Endothelial cell (in vitro differentiated cells): ENCODE measurements at regions not wholly inside any gene's neighbourhood (a gene's known extent, or its start where the extent isn't known, plus 50 kb on each side); places are given as distances from the start of the nearest gene placed in this dataset.

Experiments
- DNase-seq: peaks from one replicate; pipeline ENCODE4 v3.0.0; 2021; ENCODE audit warnings: low spot score
- H3K27ac Mint-ChIP-seq: one replicate; pipeline ENCODE4 v1.8.0; 2021; ENCODE audit warnings: mixed read lengths, inconsistent platforms; ENCODE audit not compliant: unreplicated experiment
- H3K27me3 Mint-ChIP-seq: one replicate; pipeline ENCODE4 v1.8.0; 2021; ENCODE audit warnings: mild to moderate bottlenecking, moderate library complexity, mixed read lengths, inconsistent platforms; ENCODE audit not compliant: unreplicated experiment
- H3K36me3 Mint-ChIP-seq: one replicate; pipeline ENCODE4 v1.8.0; 2021; ENCODE audit warnings: mild to moderate bottlenecking, low read depth, mixed read lengths, inconsistent platforms; ENCODE audit not compliant: unreplicated experiment
- H3K4me1 Mint-ChIP-seq: one replicate; pipeline ENCODE4 v1.8.0; 2021; ENCODE audit warnings: mild to moderate bottlenecking, mixed read lengths, inconsistent platforms; ENCODE audit not compliant: unreplicated experiment
- H3K4me3 Mint-ChIP-seq: one replicate; pipeline ENCODE4 v1.8.0; 2021; ENCODE audit warnings: mild to moderate bottlenecking, mixed read lengths, inconsistent platforms; ENCODE audit not compliant: unreplicated experiment
- H3K9me3 Mint-ChIP-seq: one replicate; pipeline ENCODE4 v1.8.0; 2021; ENCODE audit warnings: mixed read lengths, inconsistent platforms; ENCODE audit not compliant: unreplicated experiment
- TF ChIP-seq, protein P1 (sequence below): fragments of 200-600 bp; sonication (generic); IDR thresholded peaks from one replicate; pipeline ENCODE4 v1.5.0; 2021; ENCODE audit warnings: antibody characterized with exemption; ENCODE audit not compliant: unreplicated experiment

DNA sequence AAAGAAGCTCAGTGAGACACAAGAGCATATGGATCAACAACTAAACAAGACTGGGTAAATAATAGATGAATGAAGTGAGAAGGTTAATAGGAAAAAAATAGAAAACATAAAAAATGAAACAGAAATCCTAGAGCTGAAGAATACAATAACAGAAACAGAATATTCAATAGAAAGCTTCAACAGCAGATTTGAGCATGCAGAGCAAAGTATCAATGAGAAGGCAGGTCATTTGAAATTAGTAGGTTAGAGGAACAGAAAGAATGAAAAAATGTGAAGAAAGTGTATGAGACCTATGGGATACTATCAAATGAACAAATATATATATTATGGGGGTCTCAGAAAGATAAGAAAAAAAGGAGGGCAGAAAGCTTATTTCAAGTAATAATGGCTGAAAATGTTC, 362.9 kb upstream of the POU3F2 start:
- Mint-ChIP-seq H3K27me3 (no peaks in the 10 kb centered on the region), H3K4me1 (no peaks in the 10 kb centered on the region), H3K27ac (no peak overlapping the region), H3K9me3 (no peaks in the 10 kb centered on the region), H3K36me3 (no peaks in the 10 kb centered on the region), H3K4me3 (no peak overlapping the region)
- DNase-seq: no peak
- TF ChIP-seq, protein P1, sequence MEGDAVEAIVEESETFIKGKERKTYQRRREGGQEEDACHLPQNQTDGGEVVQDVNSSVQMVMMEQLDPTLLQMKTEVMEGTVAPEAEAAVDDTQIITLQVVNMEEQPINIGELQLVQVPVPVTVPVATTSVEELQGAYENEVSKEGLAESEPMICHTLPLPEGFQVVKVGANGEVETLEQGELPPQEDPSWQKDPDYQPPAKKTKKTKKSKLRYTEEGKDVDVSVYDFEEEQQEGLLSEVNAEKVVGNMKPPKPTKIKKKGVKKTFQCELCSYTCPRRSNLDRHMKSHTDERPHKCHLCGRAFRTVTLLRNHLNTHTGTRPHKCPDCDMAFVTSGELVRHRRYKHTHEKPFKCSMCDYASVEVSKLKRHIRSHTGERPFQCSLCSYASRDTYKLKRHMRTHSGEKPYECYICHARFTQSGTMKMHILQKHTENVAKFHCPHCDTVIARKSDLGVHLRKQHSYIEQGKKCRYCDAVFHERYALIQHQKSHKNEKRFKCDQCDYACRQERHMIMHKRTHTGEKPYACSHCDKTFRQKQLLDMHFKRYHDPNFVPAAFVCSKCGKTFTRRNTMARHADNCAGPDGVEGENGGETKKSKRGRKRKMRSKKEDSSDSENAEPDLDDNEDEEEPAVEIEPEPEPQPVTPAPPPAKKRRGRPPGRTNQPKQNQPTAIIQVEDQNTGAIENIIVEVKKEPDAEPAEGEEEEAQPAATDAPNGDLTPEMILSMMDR: no peak

DNA sequence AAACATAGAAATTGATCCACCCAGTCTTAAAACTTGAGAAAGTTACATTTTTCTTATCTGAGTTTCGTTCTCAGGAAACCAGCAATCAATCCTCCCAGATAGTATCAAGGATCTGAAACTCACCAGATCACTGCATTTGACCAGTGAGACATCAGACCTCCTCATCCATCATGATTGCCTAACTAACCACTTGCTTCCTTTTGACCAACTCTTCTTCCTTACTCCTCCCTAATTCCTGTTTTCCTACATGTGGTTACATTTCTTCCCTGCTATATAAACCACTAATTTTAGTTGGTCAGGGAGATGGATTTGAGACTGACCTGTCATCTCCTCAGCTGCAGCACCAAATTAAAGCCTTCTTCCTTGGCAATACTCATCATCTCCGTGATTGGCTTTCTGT, 357.1 kb upstream of the POU3F2 start:
- no peaks in the 10 kb centered on the region for H3K4me1 Mint-ChIP-seq
- TF ChIP-seq, protein P1: no peak
- H3K36me3 Mint-ChIP-seq: no peaks in the 10 kb centered on the region
- H3K27me3 Mint-ChIP-seq: no peaks in the 10 kb centered on the region
- no peak for DNase-seq
- H3K4me3 Mint-ChIP-seq: no peak overlapping the region
- H3K27ac Mint-ChIP-seq: no peak overlapping the region
- no peaks in the 10 kb centered on the region for H3K9me3 Mint-ChIP-seq

DNA sequence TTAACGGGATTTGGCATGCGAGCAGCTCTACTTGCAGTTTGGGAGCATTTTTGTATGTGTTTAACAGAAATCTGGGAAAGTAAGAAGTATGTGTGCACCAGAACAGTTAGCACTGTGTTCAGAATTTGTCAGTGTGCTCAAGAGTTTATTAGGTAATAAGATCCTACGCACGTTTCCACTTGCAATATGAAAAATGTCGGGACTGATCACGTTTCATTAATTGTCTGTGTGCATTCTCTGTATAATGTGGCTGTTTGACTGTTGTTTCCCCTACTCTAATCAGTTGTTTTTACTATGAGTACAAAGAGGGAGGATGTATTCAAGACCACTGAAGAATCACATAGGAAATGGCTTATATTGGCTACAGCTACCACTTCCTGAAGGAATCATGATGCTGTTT, 349.7 kb upstream of the POU3F2 start:
- H3K4me3 Mint-ChIP-seq: no peak overlapping the region
- no peak for DNase-seq

DNA sequence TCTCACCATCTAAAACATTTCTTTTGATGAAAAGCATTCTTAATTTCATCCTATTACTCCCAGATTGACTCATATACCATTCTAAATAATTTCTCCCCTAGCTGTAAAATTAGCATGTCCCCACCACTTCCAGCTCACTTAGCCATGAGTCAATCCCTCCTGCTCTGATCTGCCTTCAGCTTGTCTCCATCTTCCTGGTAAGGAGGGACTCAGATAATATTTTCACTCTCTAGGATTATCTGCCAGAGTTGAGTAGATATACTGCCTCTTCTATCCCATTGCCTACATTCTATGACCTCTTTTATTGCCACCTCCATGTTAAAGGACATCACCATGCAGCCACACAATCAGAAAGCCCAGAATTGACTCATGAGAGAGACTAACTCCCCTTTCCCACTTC, 348.8 kb upstream of the POU3F2 start:
- Mint-ChIP-seq H3K27ac (no peak overlapping the region), H3K27me3 (peaks cover 2% of the 10 kb centered on the region), H3K4me1 (peaks cover 36% of the 10 kb centered on the region), H3K36me3 (no peaks in the 10 kb centered on the region), H3K4me3 (no peak overlapping the region), H3K9me3 (no peaks in the 10 kb centered on the region)
- DNase-seq: no peak
- TF ChIP-seq, protein P1: no peak

More for the DNA sequence above, 349.7 kb upstream of the POU3F2 start:
- Mint-ChIP-seq H3K27me3 (peaks cover 2% of the 10 kb centered on the region), H3K4me1 (peaks cover 36% of the 10 kb centered on the region), H3K9me3 (no peaks in the 10 kb centered on the region), H3K27ac (no peak overlapping the region), H3K36me3 (no peaks in the 10 kb centered on the region)
- TF ChIP-seq, protein P1: no peak

DNA sequence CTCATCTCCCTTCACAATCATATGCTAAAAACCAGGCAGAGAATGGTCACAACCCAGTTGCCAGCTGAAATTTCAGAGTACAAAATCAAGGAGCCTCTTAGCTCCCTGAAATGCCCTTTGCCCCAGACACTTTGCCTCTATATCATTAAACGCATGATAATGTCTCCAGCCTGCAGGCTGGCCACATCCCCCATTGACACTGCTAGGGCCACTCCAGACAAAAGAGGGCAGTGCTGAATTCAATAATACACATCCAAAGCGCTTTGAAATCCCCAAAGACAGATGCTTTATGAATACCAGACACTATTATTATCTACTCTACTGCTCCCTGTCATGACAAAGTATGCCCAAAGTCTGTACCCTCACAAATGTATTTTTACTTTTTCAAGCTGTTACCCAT, 348.3 kb upstream of the POU3F2 start:
- DNase-seq: no peak
- TF ChIP-seq, protein P1: no peak
- Mint-ChIP-seq H3K27ac (no peak overlapping the region), H3K9me3 (no peaks in the 10 kb centered on the region), H3K4me3 (no peak overlapping the region), H3K36me3 (no peaks in the 10 kb centered on the region), H3K27me3 (peaks cover 2% of the 10 kb centered on the region), H3K4me1 (peaks cover 36% of the 10 kb centered on the region)
